ENCODE measurements at regions not wholly inside any gene's neighbourhood (a gene's known extent, or its start where the extent isn't known, plus 50 kb on each side); places are given as distances from the start of the nearest gene placed in this dataset.

GRCh38 chr13:58187881-58188280, 556.3 kb downstream of the PCDH17 start:
- H3K27me3 ChIP-seq (ENCODE audit: insufficient read depth, poor library complexity, severe bottlenecking), result no peaks in the 10 kb centered on the region
- TF ChIP-seq SPI1 (IDR thresholded peaks at IDR 0.05; ENCODE audit: borderline replicate concordance, low read depth) (no peak), CTCF (IDR thresholded peaks at IDR 0.05; ENCODE audit: insufficient read depth, low read length) (no peak), REST (IDR thresholded peaks at IDR 0.05; ENCODE audit: insufficient replicate concordance, low read depth) (no peak), POLR2AphosphoS5 (IDR thresholded peaks at IDR 0.05; ENCODE audit: low read depth) (no peak)
- DNase-seq (ENCODE audit: low read depth in 1 of 2, low spot score in 1 of 2), result no peak
- no peak overlapping the region for H3K27ac ChIP-seq (replicated peaks)
- no peak overlapping the region for H3K4me3 ChIP-seq (replicated peaks; ENCODE audit: insufficient read depth, low read length)

- no peak overlapping the region for H3K4me3 ChIP-seq (replicated peaks; ENCODE audit: insufficient read depth, low read length)
- DNase-seq (ENCODE audit: low read depth in 1 of 2, low spot score in 1 of 2), result no peak
- TF ChIP-seq GABPA (IDR thresholded peaks at IDR 0.05; ENCODE audit: low read depth), result no peak
- no peak for TF ChIP-seq CTCF (IDR thresholded peaks at IDR 0.05; ENCODE audit: insufficient read depth, low read length)
- no peak for TF ChIP-seq POLR2AphosphoS5 (IDR thresholded peaks at IDR 0.05; ENCODE audit: low read depth)
- no peak for TF ChIP-seq REST (IDR thresholded peaks at IDR 0.05; ENCODE audit: insufficient replicate concordance, low read depth)
- TF ChIP-seq SPI1 (IDR thresholded peaks at IDR 0.05; ENCODE audit: borderline replicate concordance, low read depth), result no peak
- H3K27ac ChIP-seq (replicated peaks), result no peak overlapping the region
- no peaks in the 10 kb centered on the region for H3K27me3 ChIP-seq (ENCODE audit: insufficient read depth, poor library complexity, severe bottlenecking)
Observed at GRCh38 chr13:58190577-58190976, 559.0 kb downstream of the PCDH17 start.

- H3K27me3 ChIP-seq (ENCODE audit: insufficient read depth, poor library complexity, severe bottlenecking), result no peaks in the 10 kb centered on the region
- no peak for TF ChIP-seq REST (IDR thresholded peaks at IDR 0.05; ENCODE audit: insufficient replicate concordance, low read depth)
- no peak for TF ChIP-seq CTCF (IDR thresholded peaks at IDR 0.05; ENCODE audit: insufficient read depth, low read length)
- TF ChIP-seq POLR2AphosphoS5 (IDR thresholded peaks at IDR 0.05; ENCODE audit: low read depth), result no peak
- TF ChIP-seq GABPA (IDR thresholded peaks at IDR 0.05; ENCODE audit: low read depth), result no peak
- no peak for TF ChIP-seq SPI1 (IDR thresholded peaks at IDR 0.05; ENCODE audit: borderline replicate concordance, low read depth)
- no peak overlapping the region for H3K4me3 ChIP-seq (replicated peaks; ENCODE audit: insufficient read depth, low read length)
- DNase-seq (ENCODE audit: low read depth in 1 of 2, low spot score in 1 of 2), result no peak
- H3K27ac ChIP-seq (replicated peaks), result no peak overlapping the region
Observed at GRCh38 chr13:58191754-58192153, 560.2 kb downstream of the PCDH17 start.

Data from HL-60 (cell line).